NCI-H748 (cell line): ENCODE measurements at regions not wholly inside any gene's neighbourhood (a gene's known extent, or its start where the extent isn't known, plus 50 kb on each side); places are given as distances from the start of the nearest gene placed in this dataset.
"Not testable (repeated sequence)": the region's sequence is repeated elsewhere in the genome, so short reads cannot be mapped to it uniquely, and the experiment has no call there.

ENCODE experiments used
- DNase-seq: peaks from one replicate; lab custom pipeline; 2025; ENCODE audit not compliant: unreplicated experiment; lab: John Stamatoyannopoulos, UW

DNA sequence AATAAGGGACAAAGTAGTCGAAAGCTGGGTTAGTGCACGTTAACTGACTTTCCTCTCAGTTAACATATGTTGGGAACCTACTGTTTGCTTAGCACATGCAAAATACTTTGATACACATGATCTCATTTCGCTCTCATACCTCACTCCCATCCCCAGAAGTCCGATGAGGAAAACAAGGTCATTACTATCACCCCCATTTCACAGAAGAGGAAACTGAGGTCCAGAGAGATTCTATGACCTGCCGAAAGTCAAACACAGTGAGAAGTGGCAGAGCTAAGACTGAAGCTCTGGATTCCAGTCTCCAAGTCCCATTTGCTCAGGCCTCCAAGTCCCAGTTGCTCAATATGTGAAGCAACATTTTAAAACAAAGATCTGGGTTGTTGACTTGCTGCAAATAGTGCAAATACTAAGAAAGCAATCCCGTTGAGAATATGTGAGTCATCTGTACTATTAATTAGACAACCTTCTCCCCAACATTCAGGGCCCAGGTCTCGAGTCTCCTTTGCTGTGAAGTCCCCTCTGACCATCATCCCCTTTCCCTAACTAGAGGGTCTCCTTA, 170.6 kb upstream of the PWP1 start:
- DNase-seq = no peak

DNA sequence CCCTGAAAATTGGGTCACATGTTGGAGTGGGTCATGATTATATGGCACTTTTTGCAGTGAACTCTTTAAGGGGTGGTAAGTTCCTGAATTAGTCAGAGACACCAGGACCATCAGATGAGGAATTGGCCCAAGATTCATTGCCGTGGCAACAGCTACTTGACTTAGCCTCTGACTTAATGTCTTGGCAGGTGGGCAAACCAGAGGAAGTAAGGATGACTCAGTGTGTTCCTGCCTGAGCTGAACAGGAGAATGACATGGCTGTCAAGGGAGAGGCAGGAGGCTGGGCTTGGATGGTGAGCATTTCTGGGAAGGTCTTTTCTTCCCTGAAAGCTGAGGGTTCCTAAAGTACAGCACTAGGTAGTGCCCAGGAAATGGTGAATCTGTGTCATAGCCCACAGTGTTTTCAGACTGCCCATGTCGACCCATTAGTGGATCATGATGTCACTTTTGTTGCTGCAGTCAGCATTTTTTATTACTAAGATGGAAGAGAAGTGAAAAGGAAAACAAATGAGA, 170.1 kb upstream of the PWP1 start:
- DNase-seq = peak; percentile 21

DNA sequence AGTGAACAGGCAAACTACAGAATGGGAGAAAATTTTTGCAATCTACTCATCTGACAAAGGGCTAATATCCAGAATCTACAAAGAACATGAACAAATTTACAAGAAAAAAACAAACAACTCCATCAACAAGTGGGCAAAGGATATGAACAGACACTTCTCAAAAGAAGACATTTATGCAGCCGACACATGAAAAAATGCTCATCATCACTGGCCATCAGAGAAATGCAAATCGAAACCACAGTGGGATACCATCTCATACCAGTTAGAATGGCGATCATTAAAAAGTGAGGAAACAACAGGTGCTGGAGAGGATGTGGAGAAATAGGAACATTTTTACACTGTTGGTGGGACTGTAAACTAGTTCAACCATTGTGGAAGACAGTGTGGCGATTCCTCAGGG, 167.8 kb upstream of the PWP1 start:
- not testable (repeated sequence) for DNase-seq

DNA sequence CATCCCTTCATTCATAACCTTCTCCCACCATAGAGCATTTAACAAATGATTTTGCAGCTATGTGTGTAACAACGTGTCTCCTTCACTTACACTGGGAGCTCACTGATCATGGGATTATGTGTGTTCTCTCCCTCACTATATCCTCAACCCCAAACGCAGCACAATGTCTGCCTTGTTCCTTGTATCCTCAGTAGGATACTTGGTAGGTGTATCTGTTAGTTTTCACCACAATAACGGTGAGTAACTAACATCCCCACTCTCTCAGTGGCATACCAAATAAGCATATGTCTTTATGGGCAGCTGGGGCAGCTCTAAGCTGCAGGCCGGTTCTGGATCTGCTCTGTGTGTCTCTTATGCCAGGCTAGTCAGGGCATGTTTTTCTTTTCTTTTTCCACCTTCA, 166.7 kb upstream of the PWP1 start:
- DNase-seq = no peak

DNA sequence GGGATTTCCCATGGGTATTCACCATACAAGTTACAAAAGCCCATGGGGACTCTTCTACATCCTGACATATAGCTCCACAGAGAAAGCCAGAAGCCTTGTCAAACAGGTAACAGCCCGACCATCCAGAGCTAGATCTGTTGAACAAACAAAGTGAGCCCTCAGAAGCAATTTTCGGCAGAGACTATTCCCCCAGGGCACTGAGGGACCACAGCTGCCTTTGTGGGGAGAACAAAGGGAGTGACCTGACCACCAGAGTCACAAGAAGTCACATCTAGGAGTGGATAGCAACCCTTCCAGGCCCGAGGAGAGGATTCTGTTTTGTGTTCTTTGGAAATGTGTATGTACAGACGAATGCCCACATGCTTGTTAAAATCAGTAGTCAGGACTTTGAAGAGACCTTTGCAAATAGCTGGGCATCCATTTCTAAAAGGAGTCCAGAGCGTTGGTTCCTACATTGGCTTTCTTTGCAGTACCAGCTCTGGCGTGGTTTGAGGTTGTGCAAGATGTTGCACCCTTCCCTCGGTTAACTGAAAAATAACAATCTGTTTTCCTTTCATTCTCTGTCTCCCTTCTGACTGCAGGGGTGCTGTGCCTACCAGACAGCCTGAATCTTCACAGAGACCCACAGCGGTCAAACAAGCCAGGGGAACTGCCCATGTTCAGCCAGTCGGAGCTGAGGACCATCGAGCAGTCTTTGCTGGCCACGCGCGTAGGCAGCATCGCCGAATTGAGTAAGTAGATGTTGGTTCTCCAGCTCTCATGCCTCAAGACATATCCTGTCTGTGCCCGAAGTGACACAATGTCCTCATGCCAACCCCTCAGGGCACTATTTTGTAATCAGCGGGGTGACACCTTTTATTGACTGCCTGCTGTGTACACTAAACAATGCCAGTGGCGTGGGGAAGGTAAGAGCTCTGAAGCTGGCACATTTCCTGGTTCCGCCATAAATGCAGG, 165.4 kb upstream of the PWP1 start:
- peak; percentile 67 for DNase-seq

DNA sequence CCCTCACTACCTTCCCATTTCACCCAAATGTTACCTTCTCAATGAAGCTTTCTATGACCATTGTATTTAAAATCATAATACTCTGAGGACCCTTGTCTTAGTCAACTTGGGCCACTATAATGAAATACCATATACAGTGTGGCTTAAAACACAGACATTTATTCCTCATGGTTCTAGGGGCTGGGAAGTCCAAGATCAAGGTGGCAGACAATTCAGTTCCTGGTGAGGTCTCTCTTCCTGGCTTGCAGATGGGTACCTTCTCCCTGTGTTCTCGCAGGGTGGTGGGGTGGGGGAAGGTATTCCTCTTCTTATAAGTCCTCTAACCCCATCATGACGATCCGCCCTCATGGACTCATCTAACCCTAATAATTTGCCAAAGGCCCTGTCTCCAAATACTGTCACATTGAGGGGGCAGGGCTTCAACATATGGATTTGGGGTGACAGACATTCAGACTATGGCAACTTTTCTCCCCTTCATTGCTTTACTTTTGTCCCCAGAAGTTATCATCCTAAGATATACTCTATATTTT, 163.7 kb upstream of the PWP1 start:
- no peak for DNase-seq

DNA sequence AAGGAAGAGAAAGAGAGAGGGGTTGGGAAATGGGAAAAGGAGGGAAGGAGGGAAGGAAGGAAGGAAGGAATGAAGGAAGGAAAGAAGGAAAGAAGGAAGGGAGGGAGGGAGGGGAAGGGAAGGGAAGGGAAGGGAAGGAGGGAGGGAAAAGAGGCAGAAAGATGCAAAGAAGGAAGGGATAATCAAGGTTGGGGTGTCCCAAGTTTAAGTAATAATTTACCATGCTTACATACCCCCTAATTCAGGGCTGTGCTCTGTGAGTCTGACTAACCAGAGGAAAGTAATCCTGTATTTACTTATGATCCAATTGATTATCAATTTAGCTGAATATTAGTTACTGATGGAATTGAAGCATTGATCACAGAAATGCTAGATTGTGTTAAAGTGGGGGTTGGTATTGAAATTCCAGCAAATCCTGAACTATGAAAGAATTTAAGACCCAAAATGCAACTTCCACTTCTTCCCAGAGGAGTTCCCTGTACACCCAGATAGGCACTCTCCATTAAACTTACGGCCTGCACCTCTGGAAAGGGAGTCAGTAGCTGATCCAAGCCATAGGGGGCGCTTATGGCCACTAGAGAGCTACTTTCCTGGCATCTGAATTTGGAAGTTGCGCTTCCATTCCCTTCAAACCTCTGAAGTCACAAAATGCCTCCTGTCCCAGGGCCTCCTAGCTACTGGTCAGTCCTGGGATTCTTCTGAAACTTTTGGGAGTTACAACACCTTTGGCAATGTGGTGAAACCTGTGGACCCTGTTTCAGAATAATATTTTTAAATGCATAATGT, 162.7 kb upstream of the PWP1 start:
- peak; percentile 61 for DNase-seq

DNA sequence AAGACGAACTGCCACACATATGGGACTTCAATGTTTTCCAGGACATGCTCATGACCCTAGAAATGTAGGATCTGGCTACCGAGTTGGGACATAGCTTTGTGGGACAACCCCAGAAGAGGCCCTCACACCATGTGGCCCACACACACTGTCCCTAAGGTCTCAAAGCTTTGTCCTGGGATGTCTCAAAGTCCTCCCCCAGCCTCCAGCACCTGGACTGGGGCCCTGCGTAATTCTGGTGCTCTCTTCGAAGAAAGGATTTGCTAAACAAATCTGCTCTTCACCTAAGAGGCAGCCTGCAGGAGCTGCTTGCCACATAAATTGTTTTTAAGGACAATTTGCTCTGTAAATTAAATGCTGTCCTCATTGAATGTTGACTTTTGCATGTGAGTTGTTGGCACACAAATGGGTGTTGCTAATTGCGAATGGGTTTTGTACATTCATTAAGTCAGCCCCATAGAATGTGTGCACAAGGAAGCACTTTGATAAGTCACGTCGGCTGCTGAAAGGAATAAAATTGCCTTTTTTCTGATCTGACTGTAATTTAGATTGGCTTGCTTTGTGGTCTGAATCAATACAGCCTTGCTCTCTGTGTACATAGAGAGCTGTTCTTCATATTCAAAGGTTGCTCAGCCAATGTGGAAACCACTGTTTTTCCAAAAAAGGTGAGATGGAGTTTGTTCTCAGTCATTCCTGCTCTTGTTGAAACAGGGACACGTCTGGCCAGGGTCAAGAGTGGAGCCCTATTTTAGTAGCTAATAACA, 161.6 kb upstream of the PWP1 start:
- peak; percentile 99 for DNase-seq

DNA sequence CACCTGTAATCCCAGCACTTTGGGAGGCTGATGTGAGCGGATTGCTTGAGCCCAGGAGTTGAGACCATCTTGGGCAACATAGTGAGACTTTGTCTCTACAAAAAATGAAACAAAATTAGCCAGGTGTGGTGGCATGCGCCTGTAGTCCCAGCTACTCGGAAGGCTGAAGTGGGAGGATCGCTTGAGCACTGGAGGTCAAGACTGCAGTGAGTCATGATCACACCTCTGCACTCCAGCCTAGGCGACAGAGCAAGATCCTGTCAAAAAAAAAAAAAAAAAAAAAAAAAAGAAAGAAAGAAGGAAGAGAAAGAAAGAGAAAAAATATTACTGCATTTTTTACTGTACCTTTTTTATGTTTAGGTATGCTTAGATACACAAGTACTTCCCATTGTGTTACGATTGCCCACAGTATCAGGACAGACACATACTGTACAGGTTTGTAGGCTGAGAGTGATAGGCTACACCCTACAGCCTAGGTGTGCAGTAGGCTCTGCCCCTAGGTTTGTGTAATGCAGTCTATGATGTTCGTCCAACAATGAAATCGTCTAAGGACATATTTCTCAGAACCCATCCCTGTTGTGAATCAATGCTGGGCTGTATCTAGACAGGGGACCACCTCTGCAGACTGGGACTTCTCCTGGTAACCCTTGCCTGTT, 160.4 kb upstream of the PWP1 start:
- DNase-seq = peak; percentile 22

DNA sequence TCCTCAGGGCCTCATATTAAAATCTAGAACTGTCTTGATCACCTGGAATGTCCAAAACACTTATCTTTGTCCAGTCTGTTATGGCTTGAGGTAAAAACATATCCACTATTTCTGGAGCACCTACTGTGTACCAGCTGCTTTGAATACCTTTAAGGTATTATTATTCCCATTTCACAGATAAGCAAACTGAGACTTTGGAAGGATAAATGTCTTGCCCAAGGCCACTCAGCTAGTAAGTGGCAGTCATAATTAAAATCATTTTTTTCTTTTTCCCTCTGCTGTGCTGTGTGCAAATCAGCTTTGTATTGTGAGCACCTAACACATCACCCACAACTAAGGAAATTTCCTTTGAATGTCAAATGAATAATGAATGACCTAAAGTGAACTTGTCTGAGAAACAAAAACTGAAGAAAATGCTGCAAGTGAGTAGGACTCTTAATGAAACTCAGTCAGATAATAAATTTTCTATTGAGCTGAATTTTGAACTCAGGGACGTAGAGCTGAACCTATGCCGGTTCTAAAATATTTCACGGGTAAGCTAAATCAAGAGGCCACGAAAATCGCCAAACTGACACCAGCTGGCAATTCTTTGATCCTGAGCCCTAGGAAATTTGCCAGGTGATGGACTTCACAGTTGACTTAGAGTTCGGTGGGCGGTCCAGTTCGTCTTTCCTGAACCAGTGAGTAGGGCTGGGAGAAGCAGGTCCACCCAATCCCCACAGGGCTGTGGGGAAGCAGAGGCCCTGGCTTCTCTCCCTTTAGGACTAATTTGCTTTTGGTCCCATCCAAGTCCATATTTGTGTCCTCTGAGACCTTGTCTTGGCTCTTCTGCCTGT, 159.7 kb upstream of the PWP1 start:
- no peak for DNase-seq

DNA sequence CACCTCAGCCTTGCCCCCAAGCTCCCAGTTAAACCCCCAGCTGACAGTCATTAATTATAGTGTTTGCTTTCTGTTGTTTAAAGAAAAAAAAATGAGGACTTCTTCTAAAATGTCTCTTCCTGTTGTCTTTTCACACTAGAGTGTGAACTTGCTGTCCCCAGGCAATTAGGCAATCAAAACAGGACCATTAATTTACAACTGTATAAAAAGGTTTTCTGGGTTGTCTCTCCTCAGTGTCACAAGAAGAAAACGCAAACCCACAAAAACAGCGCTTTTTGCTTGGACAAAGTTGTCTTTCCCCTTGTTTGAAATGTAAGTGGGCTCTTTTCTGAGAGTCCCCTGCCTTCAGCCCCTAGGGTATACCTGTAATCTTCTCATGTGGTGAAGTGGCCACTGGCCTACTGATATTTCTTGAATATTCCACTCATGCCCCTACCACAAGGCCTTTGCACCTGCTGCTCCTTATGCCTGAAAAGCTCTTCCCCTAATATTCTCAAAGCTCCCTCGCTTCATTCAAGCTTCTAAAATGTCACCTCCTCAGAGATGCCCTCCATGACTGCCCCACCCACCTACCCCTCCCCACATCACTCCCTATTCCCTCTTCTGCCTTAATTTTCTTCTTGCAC, 158.9 kb upstream of the PWP1 start:
- peak; percentile 33 for DNase-seq

DNA sequence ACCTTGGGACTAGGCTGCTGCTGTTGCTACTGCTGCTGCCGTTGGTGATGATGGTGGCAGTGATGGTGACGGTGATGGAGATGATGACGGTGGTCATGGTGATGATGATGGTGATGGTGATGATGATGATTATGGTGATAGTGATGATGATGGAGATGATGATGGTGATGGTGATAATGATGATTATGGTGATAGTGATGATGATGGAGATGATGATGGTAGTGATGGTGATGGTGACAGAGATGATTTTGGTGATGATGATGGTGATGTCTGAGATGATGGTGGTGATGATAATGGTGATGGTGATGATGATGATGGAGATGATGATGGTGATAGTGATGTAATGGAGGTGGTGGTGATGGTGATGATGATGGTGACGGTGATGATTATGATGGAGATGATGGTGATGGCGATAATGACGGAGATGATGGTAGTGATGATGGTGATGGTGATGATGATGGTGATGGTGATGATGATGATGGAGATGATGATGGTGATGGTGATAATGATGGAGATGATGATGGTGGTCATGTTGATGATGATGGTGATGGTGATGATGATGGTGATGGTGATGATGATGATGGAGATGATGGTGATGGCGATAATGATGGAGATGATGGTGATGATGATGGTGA, 156.8 kb upstream of the PWP1 start:
- no peak for DNase-seq

DNA sequence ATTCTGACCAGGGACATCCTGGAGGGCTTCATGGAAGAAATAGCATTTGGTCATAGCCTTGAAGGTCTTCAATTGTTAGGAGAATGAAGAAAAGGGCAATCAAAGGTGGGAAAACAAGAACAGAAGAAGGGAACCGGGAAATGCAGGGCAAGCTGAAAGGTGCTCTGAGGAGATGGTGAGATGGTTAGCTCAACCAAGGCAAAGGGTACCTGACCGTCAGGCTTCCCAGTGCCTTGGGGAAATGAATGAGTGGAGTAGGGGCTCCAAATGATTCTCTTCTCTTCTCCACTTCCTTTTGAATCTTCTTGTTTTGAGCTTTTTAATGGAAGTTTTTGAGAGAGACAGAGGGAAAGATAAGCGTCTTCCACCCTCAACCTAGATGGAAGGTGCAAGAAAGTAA, 155.6 kb upstream of the PWP1 start:
- no peak for DNase-seq

DNA sequence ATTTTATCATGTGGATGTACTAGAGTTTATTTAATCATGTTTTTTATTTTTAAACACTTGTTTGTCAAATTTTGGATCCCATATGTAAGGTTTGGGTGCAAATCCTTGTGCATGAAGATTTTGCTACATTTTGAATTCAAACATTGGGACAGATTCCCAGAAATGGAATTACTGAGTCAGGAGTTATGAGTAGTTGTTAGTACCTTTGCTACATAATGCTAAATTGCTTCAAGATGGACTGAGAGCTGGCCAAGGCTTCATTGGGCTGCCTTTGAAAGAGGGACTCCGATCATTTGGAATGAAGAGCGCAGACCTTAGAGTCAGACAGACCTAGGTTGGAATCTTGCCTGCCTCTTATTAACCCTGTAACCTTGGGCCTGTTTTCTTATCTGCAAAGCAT, 154.9 kb upstream of the PWP1 start:
- DNase-seq = no peak

DNA sequence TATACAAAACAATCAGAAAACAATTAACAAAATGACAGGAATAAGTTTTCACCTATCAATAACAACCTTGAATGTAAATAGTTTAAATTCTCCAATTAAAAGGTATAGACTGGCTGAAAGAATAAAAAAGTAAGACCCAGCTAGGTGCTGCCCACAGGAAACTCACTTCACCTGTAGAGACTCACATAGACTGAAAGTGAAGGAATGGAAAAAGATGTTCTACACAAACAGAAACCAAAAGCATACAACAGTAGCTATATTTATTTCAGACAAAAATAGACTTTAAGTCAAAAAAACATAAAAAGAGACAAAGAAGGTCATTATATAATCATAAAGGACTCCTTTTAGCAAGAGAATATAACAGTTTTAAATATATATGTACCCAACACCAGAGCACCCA, 152.4 kb upstream of the PWP1 start:
- no peak for DNase-seq

DNA sequence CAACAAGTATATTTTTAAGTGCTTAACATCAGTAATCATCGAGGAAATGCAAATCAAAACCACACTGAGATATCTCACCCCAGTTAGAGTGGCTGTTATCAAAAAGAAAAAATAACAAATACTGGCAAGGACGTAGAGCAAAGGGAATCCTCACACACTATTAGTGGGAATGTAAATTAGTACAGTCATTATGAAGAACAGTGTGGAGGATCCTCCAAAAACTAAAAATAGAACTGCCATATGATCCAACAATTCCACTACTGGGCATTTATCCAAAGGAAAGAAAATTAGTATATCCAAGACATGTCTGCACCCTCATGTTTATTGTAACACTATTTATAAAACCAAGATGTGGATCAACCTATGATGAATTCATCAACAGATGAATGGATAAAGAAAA, 149.0 kb upstream of the PWP1 start:
- DNase-seq = no peak

DNA sequence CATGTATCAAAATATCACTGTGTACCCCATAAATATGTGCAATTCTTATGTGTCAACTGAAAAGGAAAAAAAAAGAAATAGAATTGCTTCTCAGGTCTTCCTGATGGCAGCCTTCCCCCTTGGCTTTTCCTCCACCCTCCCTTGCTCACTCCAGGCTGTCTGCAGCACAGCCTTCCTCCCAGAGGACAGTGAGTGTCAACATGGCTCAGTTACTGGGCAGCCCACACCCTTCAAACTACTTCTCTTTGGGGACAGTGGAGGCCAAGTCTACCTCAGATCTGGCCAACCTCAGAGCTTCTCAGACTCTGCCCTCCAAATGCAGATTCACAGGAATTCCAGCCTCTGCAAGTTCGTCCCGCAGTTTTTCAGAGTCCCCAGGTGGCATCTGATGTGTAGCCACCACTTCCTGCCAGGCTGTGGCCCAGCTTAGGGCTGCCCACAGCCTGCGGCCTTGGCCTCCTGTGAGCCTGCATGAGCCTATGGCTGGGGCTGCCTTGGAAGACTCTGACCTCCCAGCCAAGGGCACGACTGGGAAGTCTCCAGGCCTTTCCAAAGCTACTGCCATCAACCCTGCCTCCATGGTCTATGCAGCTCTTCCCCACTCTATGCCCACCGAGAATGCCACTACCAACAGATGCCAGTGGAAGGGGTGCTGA, 148.0 kb upstream of the PWP1 start:
- DNase-seq = no peak
